DOHH2 (cell line): ENCODE measurements at regions not wholly inside any gene's neighbourhood (a gene's known extent, or its start where the extent isn't known, plus 50 kb on each side); places are given as distances from the start of the nearest gene placed in this dataset.

Experiments used
- H3F3A ChIP-seq: fragments of 200-600 bp; sonication (generic), shearing (Covaris generic); 2 replicates; pipeline ENCODE4 v1.6.0; 2016; ENCODE audit warnings: antibody characterized with exemption, mild to moderate bottlenecking; ENCODE audit not compliant: control insufficient read depth, insufficient read depth
- H3K27ac ChIP-seq: fragments of 200-600 bp; sonication (generic); 2 replicates; pipeline ENCODE4 v1.5.1; 2014; ENCODE audit warnings: low read depth, mild to moderate bottlenecking, low read length, moderate library complexity
- H3K27me3 ChIP-seq: fragments of 200-600 bp; sonication (generic); 2 replicates; pipeline ENCODE4 v1.6.1; 2014; ENCODE audit warnings: mild to moderate bottlenecking, low read length, mixed read lengths; ENCODE audit not compliant: control insufficient read depth
- H3K36me3 ChIP-seq: fragments of 200-600 bp; sonication (generic); 2 replicates; pipeline ENCODE4 v1.6.1; 2014; ENCODE audit warnings: mild to moderate bottlenecking, low read length, moderate library complexity, mixed read lengths; ENCODE audit not compliant: control insufficient read depth
- H3K4me1 ChIP-seq: fragments of 200-600 bp; sonication (generic); 2 replicates; pipeline ENCODE4 v1.6.1; 2014; ENCODE audit warnings: mild to moderate bottlenecking, low read length, mixed read lengths; ENCODE audit not compliant: control insufficient read depth
- H3K4me2 ChIP-seq: fragments of 200-600 bp; sonication (generic); 2 replicates; pipeline ENCODE4 v1.6.0; 2014; ENCODE audit warnings: mild to moderate bottlenecking, low read length, moderate library complexity
- H3K4me3 ChIP-seq: fragments of 200-600 bp; sonication (generic); 2 replicates; pipeline ENCODE4 v1.5.1; 2014; ENCODE audit warnings: mild to moderate bottlenecking, low read length, mixed read lengths
- H3K79me2 ChIP-seq: fragments of 200-600 bp; sonication (generic); 2 replicates; pipeline ENCODE4 v1.6.1; 2014; ENCODE audit warnings: mild to moderate bottlenecking, low read length, mixed read lengths; ENCODE audit not compliant: control insufficient read depth
- H3K9me2 ChIP-seq: fragments of 200-600 bp; sonication (generic); replicated peaks from 2 replicates; pipeline ENCODE4 v1.6.1; 2014; ENCODE audit warnings: mild to moderate bottlenecking, low read length, mixed read lengths; ENCODE audit not compliant: control insufficient read depth
- H3K9me3 ChIP-seq: fragments of 200-600 bp; sonication (generic); 2 replicates; pipeline ENCODE4 v1.6.1; 2014; ENCODE audit warnings: antibody characterized with exemption, low read length, mixed read lengths; ENCODE audit not compliant: control insufficient read depth, insufficient read depth
- H4K20me1 ChIP-seq: fragments of 200-600 bp; sonication (generic); 2 replicates; pipeline ENCODE4 v1.6.0; 2014; ENCODE audit warnings: low read depth, mild to moderate bottlenecking, antibody characterized with exemption, low read length, moderate library complexity; ENCODE audit not compliant: control insufficient read depth, insufficient read depth
- EZH2phosphoT487 ChIP-seq: fragments of 200-600 bp; sonication (generic); IDR thresholded peaks from 2 replicates; pipeline ENCODE4 v1.6.1; 2017; ENCODE audit warnings: borderline replicate concordance, mild to moderate bottlenecking, antibody characterized with exemption, low read length, moderate library complexity, mixed read lengths
- TF ChIP-seq, protein P1 (sequence below): fragments of 200-600 bp; sonication (generic); IDR thresholded peaks from one replicate; pipeline ENCODE4 v1.5.1; 2014; ENCODE audit warnings: antibody characterized with exemption, mild to moderate bottlenecking, low read depth, low read length; ENCODE audit not compliant: poor library complexity, severe bottlenecking

- Histone ChIP-seq H3K4me2 (no peak overlapping the region), H3K9me2 (no peaks in the 10 kb centered on the region), H3K4me3 (no peak overlapping the region), H4K20me1 (no peaks in the 10 kb centered on the region), H3K27ac (no peak overlapping the region), H3K4me1 (no peaks in the 10 kb centered on the region), H3F3A (no peaks in the 10 kb centered on the region), H3K79me2 (no peaks in the 10 kb centered on the region), H3K9me3 (no peaks in the 10 kb centered on the region), H3K36me3 (no peaks in the 10 kb centered on the region), H3K27me3 (no peaks in the 10 kb centered on the region)
- TF ChIP-seq, protein P1, sequence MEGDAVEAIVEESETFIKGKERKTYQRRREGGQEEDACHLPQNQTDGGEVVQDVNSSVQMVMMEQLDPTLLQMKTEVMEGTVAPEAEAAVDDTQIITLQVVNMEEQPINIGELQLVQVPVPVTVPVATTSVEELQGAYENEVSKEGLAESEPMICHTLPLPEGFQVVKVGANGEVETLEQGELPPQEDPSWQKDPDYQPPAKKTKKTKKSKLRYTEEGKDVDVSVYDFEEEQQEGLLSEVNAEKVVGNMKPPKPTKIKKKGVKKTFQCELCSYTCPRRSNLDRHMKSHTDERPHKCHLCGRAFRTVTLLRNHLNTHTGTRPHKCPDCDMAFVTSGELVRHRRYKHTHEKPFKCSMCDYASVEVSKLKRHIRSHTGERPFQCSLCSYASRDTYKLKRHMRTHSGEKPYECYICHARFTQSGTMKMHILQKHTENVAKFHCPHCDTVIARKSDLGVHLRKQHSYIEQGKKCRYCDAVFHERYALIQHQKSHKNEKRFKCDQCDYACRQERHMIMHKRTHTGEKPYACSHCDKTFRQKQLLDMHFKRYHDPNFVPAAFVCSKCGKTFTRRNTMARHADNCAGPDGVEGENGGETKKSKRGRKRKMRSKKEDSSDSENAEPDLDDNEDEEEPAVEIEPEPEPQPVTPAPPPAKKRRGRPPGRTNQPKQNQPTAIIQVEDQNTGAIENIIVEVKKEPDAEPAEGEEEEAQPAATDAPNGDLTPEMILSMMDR: no peak
- no peak for TF ChIP-seq EZH2phosphoT487
Measured at GRCh38 chr1:239125027-239125426, 261.3 kb upstream of the CHRM3 start.

- Histone ChIP-seq H3F3A (no peaks in the 10 kb centered on the region), H3K79me2 (no peaks in the 10 kb centered on the region), H3K4me2 (no peak overlapping the region), H4K20me1 (no peaks in the 10 kb centered on the region), H3K9me3 (no peaks in the 10 kb centered on the region), H3K36me3 (no peaks in the 10 kb centered on the region), H3K27ac (no peak overlapping the region), H3K9me2 (no peaks in the 10 kb centered on the region), H3K4me1 (no peaks in the 10 kb centered on the region), H3K4me3 (no peak overlapping the region), H3K27me3 (no peaks in the 10 kb centered on the region)
- TF ChIP-seq EZH2phosphoT487: no peak
- TF ChIP-seq, protein P1: no peak
Measured at GRCh38 chr1:239123260-239123659, 263.1 kb upstream of the CHRM3 start.

DNA sequence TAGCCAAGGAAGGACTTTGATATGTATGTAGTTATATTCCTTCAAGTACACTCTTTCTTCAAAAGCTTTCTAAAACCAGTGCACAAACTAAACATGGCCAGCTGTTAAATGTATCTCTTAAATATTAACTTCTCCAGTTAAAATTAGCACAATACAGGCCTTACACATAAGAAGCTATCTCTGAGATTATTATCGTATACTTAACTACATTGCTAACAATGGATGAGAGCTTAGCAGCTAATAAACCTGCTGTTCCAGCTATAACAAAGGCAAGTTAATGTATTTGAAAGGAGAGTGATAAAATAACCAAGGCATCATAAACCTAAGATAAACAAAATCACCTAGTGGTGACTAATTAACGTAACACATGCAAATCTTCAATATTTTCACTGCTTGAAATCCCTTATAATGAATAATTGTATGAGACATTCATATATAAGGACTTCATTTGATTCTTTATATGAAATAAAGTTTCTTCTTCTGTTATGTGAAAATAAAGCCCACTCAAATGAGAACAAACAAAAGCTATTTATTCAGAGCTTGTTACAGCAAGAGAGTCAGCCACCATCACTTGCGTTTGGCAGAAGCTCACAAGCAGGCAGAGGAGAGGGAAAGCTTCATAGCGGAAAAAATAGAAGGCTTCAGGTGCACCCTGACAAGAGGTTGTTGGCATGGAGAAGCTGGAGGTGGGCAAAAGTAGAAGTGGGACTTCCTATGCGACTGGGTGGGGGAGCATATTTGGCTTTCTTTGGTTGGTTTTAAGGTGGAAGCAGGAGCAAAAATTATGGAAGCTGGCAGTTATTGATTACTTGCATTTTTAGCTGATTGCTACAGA, 274.1 kb upstream of the CHRM3 start:
- no peaks in the 10 kb centered on the region for H3F3A ChIP-seq
- no peaks in the 10 kb centered on the region for H4K20me1 ChIP-seq
- no peaks in the 10 kb centered on the region for H3K9me3 ChIP-seq
- TF ChIP-seq, protein P1: no peak
- no peak for TF ChIP-seq EZH2phosphoT487
- H3K4me1 ChIP-seq: no peaks in the 10 kb centered on the region
- no peaks in the 10 kb centered on the region for H3K36me3 ChIP-seq
- H3K27ac ChIP-seq: no peak overlapping the region
- H3K27me3 ChIP-seq: no peaks in the 10 kb centered on the region
- no peaks in the 10 kb centered on the region for H3K79me2 ChIP-seq
- H3K9me2 ChIP-seq: no peaks in the 10 kb centered on the region
- H3K4me3 ChIP-seq: no peak overlapping the region
- no peak overlapping the region for H3K4me2 ChIP-seq
